ENCODE measurements at regions not wholly inside any gene's neighbourhood (a gene's known extent, or its start where the extent isn't known, plus 50 kb on each side); places are given as distances from the start of the nearest gene placed in this dataset.

GRCh38 chr4:133464311-133464710, 315.2 kb downstream of the PCDH10 start:
- H3K27ac ChIP-seq: no peak overlapping the region
- H3K4me3 ChIP-seq: no peak overlapping the region
- in situ Hi-C loops (cut with MboI; ENCODE audit: low pct_ligation_motif_present in 1 of 4, low pct_unique_long_range_greater_than_20kb in 1 of 4, low sequenced_read_pairs in 3 of 4): no loop called here
- H3K9me3 ChIP-seq: no peaks in the 10 kb centered on the region
- 87 to 89% methylated on average over 4 of the region's 4 CpGs for WGBS, 2 donors (ENCODE audit: low coverage in 1 of 2)
- no peaks in the 10 kb centered on the region for H3K27me3 ChIP-seq
- intact Hi-C loops (cut with DNase I; ENCODE audit: low total_unique reads): no loop called here
- TF ChIP-seq EP300 (IDR thresholded peaks at IDR 0.05; ENCODE audit: low read depth) (no peak), POLR2A (IDR thresholded peaks at IDR 0.05) (no peak), CTCF (IDR thresholded peaks at IDR 0.05) (no peak), POLR2AphosphoS5 (IDR thresholded peaks at IDR 0.05) (no peak)
- DNase-seq: no peak
- H3K36me3 ChIP-seq: no peaks in the 10 kb centered on the region
- no peaks in the 10 kb centered on the region for H3K4me1 ChIP-seq

- in situ Hi-C loops (cut with MboI; ENCODE audit: low pct_ligation_motif_present in 1 of 4, low pct_unique_long_range_greater_than_20kb in 1 of 4, low sequenced_read_pairs in 3 of 4): no loop called here
- no peak for DNase-seq
Measured at GRCh38 chr4:133452678-133453077, 303.6 kb downstream of the PCDH10 start.

GRCh38 chr4:133450813-133451212, 301.7 kb downstream of the PCDH10 start:
- intact Hi-C loops (cut with DNase I; ENCODE audit: low total_unique reads) (no loop called here), in situ Hi-C loops (cut with MboI; ENCODE audit: low pct_ligation_motif_present in 1 of 4, low pct_unique_long_range_greater_than_20kb in 1 of 4, low sequenced_read_pairs in 3 of 4) (no loop called here)
- H3K4me3 ChIP-seq: no peak overlapping the region
- 90 to 95% methylated on average over 4 to 17 of the region's 17 CpGs for WGBS, 2 donors (ENCODE audit: low coverage in 1 of 2)
- no peak overlapping the region for H3K27ac ChIP-seq
- no peaks in the 10 kb centered on the region for H3K36me3 ChIP-seq
- no peaks in the 10 kb centered on the region for H3K27me3 ChIP-seq
- no peaks in the 10 kb centered on the region for H3K9me3 ChIP-seq
- no peak for DNase-seq
- H3K4me1 ChIP-seq: no peaks in the 10 kb centered on the region
- no peak for TF ChIP-seq POLR2A (IDR thresholded peaks at IDR 0.05)
- TF ChIP-seq POLR2AphosphoS5 (IDR thresholded peaks at IDR 0.05): no peak
- TF ChIP-seq EP300 (IDR thresholded peaks at IDR 0.05; ENCODE audit: low read depth): no peak

More at GRCh38 chr4:133452678-133453077, 303.6 kb downstream of the PCDH10 start:
- Histone ChIP-seq H3K27me3 (no peaks in the 10 kb centered on the region), H3K27ac (no peak overlapping the region), H3K4me1 (no peaks in the 10 kb centered on the region), H3K9me3 (no peaks in the 10 kb centered on the region), H3K36me3 (no peaks in the 10 kb centered on the region), H3K4me3 (no peak overlapping the region)
- intact Hi-C loops (cut with DNase I; ENCODE audit: low total_unique reads): no loop called here
- WGBS, 2 donors (ENCODE audit: low coverage in 1 of 2): 33 to 47% methylated on average over 1 to 2 of the region's 2 CpGs
- no peak for TF ChIP-seq CTCF (IDR thresholded peaks at IDR 0.05)

- intact Hi-C loops (cut with DNase I; ENCODE audit: low total_unique reads) (no loop called here), in situ Hi-C loops (cut with MboI; ENCODE audit: low pct_ligation_motif_present in 1 of 4, low pct_unique_long_range_greater_than_20kb in 1 of 4, low sequenced_read_pairs in 3 of 4) (no loop called here)
- H3K9me3 ChIP-seq: no peaks in the 10 kb centered on the region
- TF ChIP-seq CTCF (IDR thresholded peaks at IDR 0.05) (no peak), EP300 (IDR thresholded peaks at IDR 0.05; ENCODE audit: low read depth) (no peak), POLR2A (IDR thresholded peaks at IDR 0.05) (no peak)
- no peaks in the 10 kb centered on the region for H3K36me3 ChIP-seq
- H3K4me1 ChIP-seq: no peaks in the 10 kb centered on the region
- no peaks in the 10 kb centered on the region for H3K27me3 ChIP-seq
- DNase-seq: no peak
- H3K4me3 ChIP-seq: no peak overlapping the region
- H3K27ac ChIP-seq: no peak overlapping the region
Measured at GRCh38 chr4:133440404-133440803, 291.3 kb downstream of the PCDH10 start.

GRCh38 chr4:133439830-133440229, 290.7 kb downstream of the PCDH10 start:
- Histone ChIP-seq H3K4me1 (no peaks in the 10 kb centered on the region), H3K27ac (no peak overlapping the region), H3K27me3 (no peaks in the 10 kb centered on the region), H3K36me3 (no peaks in the 10 kb centered on the region), H3K9me3 (no peaks in the 10 kb centered on the region), H3K4me3 (no peak overlapping the region)
- 72 to 75% methylated on average over 2 of the region's 2 CpGs for WGBS, 2 donors (ENCODE audit: low coverage in 1 of 2)
- no peak for DNase-seq
- intact Hi-C loops (cut with DNase I; ENCODE audit: low total_unique reads) (no loop called here), in situ Hi-C loops (cut with MboI; ENCODE audit: low pct_ligation_motif_present in 1 of 4, low pct_unique_long_range_greater_than_20kb in 1 of 4, low sequenced_read_pairs in 3 of 4) (no loop called here)
- no peak for TF ChIP-seq POLR2AphosphoS5 (IDR thresholded peaks at IDR 0.05)
- no peak for TF ChIP-seq EP300 (IDR thresholded peaks at IDR 0.05; ENCODE audit: low read depth)
- no peak for TF ChIP-seq CTCF (IDR thresholded peaks at IDR 0.05)
- TF ChIP-seq POLR2A (IDR thresholded peaks at IDR 0.05): no peak
